ENCODE measurements at regions not wholly inside any gene's neighbourhood (a gene's known extent, or its start where the extent isn't known, plus 50 kb on each side); places are given as distances from the start of the nearest gene placed in this dataset.

GRCh38 chr10:113382691-113383090 is 170.2 kb upstream of the HABP2 start:
- TF ChIP-seq EZH2 (IDR thresholded peaks at IDR 0.05; ENCODE audit: borderline replicate concordance, low read depth, low read length, poor library complexity, severe bottlenecking) (no peak), CTCF (conservative IDR thresholded peaks at IDR 0.05; ENCODE audit: low read depth, low read length) (no peak)
- H3K27me3 ChIP-seq (replicated peaks; ENCODE audit: insufficient read depth, low read depth, low read length, poor library complexity) = no peaks in the 10 kb centered on the region
- H3K27ac ChIP-seq (ENCODE audit: low read depth, low read length, poor library complexity, severe bottlenecking) = no peak overlapping the region
- intact Hi-C loops (cut with micrococcal nuclease; ENCODE audit: unreplicated experiment) = loop anchor here (10.0 kb wide), 2 partner anchors 182 to 658 kb away; no protein-coding TSS in a partner anchor
- no TSS peak for BruUV-seq (replicated peaks)
- H3K4me3 ChIP-seq (ENCODE audit: low read depth, low read length, poor library complexity, severe bottlenecking) = no peak overlapping the region
- POLR2A ChIA-PET (ENCODE audit: low non-redundant PET) = no interaction called here
- H3K9me3 ChIP-seq (ENCODE audit: low read depth, low read length, poor library complexity, severe bottlenecking) = no peaks in the 10 kb centered on the region
- no peaks in the 10 kb centered on the region for H3K36me3 ChIP-seq (ENCODE audit: insufficient read depth, low read length, poor library complexity, severe bottlenecking)
- no peaks in the 10 kb centered on the region for H3K4me1 ChIP-seq (ENCODE audit: insufficient read depth, low read length, poor library complexity, severe bottlenecking)
- DNase-seq (ENCODE audit: low spot score) = no peak
- CTCF ChIA-PET = no interaction called here

DNA sequence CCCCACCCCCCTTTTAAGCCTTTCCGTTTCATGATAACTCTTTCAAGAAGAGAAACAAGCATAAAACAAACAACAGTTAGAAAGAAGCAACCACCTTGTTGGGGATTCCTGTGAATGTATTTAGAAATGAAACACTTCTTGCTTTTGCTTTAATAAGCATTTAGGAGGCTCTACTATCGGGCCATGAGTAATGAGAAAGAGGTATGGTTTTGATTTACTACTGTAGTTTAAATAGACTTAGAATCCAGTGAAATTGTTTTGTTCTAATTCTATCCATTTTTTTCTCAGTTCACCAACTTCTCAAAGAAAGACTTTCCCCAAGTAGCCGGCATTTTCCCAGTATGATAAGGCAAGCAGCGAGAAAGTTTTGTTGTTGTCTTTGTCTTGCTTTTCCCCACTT is 168.7 kb upstream of the HABP2 start:
- H3K4me1 ChIP-seq (ENCODE audit: insufficient read depth, low read length, poor library complexity, severe bottlenecking) = no peaks in the 10 kb centered on the region

DNA sequence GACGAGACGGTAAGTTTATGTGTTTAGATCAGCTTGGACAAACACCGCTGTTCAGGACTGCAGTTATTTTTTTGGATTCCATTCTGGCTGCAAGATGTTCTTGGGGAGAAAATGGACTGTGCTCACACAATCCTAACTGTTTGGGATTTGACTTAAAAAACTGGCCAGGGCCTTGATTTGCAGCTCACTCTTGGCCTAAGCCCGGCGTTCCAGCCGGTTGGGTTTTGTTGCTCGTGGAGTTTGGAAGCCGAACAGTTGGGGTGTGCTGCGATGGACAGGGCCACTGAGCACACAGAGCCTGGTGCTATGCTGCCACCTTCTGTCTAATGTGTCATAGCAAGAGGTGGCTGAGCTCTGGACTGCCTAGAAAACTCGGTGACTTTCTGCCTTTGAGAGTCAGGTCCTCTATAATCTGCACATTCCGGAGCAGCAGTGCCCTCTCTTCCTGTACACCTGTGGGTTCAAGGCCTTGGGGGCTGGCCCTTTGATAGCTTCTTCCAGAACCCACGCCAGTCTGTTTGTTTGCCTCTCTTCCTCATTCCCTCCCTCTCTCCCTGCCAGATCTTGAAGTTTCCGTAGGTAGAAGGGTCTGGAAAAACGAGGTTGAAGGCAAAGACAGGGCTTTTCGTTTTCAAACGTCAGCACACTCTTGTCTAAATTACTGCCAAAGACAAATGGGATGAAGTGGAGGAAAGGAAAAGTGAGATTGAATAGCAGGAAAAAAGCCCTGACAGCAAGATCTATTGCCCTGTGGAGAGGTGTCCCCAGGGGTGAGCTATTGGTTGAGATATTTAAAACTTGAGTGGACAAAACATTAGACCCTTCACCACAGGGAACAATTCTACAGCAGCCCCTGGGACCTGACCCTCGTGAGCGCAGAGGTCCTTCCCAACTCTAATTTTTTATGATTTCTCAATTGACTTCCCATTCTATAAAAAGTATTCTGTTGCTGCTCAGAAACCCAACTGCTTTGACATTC is 167.5 kb upstream of the HABP2 start:
- POLR2A ChIA-PET (ENCODE audit: low non-redundant PET) = interaction anchor here (0.7 kb wide), 1 partner anchor 699 kb away, joined by 3 read pairs; no protein-coding TSS in a partner anchor
- Histone ChIP-seq H3K36me3 (ENCODE audit: insufficient read depth, low read length, poor library complexity, severe bottlenecking) (no peaks in the 10 kb centered on the region), H3K27ac (ENCODE audit: low read depth, low read length, poor library complexity, severe bottlenecking) (no peak overlapping the region), H3K27me3 (replicated peaks; ENCODE audit: insufficient read depth, low read depth, low read length, poor library complexity) (no peaks in the 10 kb centered on the region), H3K9me3 (ENCODE audit: low read depth, low read length, poor library complexity, severe bottlenecking) (no peaks in the 10 kb centered on the region), H3K4me3 (ENCODE audit: low read depth, low read length, poor library complexity, severe bottlenecking) (no peak overlapping the region), H3K4me1 (ENCODE audit: insufficient read depth, low read length, poor library complexity, severe bottlenecking) (no peaks in the 10 kb centered on the region)
- CTCF ChIA-PET = interaction anchor here (0.6 to 1.5 kb wide), 9 partner anchors 69 to 909 kb away, joined by 3 to 7 read pairs (median 4); no protein-coding TSS in a partner anchor
- DNase-seq (ENCODE audit: low spot score) = peak; percentile 88
- TF ChIP-seq CTCF (conservative IDR thresholded peaks at IDR 0.05; ENCODE audit: low read depth, low read length) (peak; percentile 87), EZH2 (IDR thresholded peaks at IDR 0.05; ENCODE audit: borderline replicate concordance, low read depth, low read length, poor library complexity, severe bottlenecking) (no peak)
- intact Hi-C loops (cut with micrococcal nuclease; ENCODE audit: unreplicated experiment) = loop anchor here (1.0 to 10.0 kb wide), 6 partner anchors 69 to 910 kb away; no protein-coding TSS in a partner anchor
- BruUV-seq (replicated peaks) = no TSS peak

More for the DNA sequence above, 168.7 kb upstream of the HABP2 start:
- DNase-seq (ENCODE audit: low spot score) = no peak
- CTCF ChIA-PET = interaction anchor here (0.6 to 1.3 kb wide), 2 partner anchors 210 to 425 kb away, joined by 3 to 7 read pairs; no protein-coding TSS in a partner anchor
- no peaks in the 10 kb centered on the region for H3K27me3 ChIP-seq (replicated peaks; ENCODE audit: insufficient read depth, low read depth, low read length, poor library complexity)
- no peak overlapping the region for H3K27ac ChIP-seq (ENCODE audit: low read depth, low read length, poor library complexity, severe bottlenecking)
- no peak for TF ChIP-seq EZH2 (IDR thresholded peaks at IDR 0.05; ENCODE audit: borderline replicate concordance, low read depth, low read length, poor library complexity, severe bottlenecking)
- no peak for TF ChIP-seq CTCF (conservative IDR thresholded peaks at IDR 0.05; ENCODE audit: low read depth, low read length)
- intact Hi-C loops (cut with micrococcal nuclease; ENCODE audit: unreplicated experiment) = loop anchor here (2.0 to 10.0 kb wide), 4 partner anchors 71 to 817 kb away; no protein-coding TSS in a partner anchor
- no peak overlapping the region for H3K4me3 ChIP-seq (ENCODE audit: low read depth, low read length, poor library complexity, severe bottlenecking)
- POLR2A ChIA-PET (ENCODE audit: low non-redundant PET) = no interaction called here
- H3K36me3 ChIP-seq (ENCODE audit: insufficient read depth, low read length, poor library complexity, severe bottlenecking) = no peaks in the 10 kb centered on the region
- no peaks in the 10 kb centered on the region for H3K9me3 ChIP-seq (ENCODE audit: low read depth, low read length, poor library complexity, severe bottlenecking)
- no TSS peak for BruUV-seq (replicated peaks)
